ENCODE measurements at regions not wholly inside any gene's neighbourhood (a gene's known extent, or its start where the extent isn't known, plus 50 kb on each side); places are given as distances from the start of the nearest gene placed in this dataset.

DNA sequence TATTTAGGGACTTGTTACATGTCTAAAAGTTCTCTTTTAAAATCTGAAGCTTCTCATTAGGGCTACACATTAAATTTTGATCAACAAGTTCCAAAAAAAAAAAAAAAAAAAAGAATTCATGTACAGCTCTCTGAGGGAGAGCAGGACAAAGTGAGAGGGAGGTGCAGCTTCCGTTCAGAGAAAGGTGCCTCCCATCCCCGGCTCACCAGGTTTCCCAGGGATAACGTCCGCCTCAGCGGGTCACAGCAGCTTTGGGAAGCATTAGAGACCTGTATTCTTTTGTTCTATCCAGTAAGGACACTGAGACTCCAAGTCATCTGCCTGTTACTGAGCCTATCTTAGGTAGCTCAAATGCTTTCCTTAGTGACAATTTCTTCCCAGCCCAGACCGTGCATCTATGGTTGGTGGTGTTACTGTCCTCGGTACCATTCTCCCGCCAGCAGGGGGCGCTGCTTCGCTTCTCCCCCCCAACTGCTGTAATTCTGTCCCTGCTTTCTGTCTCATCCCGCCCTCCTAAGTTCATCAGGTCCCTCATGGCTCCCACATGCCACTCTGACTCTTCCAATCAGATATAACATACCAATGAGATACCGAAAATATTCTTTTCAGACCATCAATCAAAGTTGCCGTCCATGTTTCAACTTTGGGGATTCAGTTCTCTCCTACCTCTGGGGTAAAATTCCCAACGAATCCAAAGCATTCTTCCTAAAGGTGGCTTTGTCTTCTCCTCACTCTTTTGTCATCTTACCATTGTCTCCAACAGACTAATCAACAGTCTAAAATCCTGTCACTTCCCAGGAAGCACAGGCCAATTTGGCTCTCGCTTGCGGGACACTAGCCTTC is 466.5 kb downstream of the METTL4 start:
- TF ChIP-seq SUZ12 (IDR thresholded peaks at IDR 0.05): no peak
- TF ChIP-seq ELF4 (IDR thresholded peaks at IDR 0.05): no peak
- no peak for TF ChIP-seq SP1 (IDR thresholded peaks at IDR 0.05)

Data from HEK293T (cell line).